ENCODE measurements at regions not wholly inside any gene's neighbourhood (a gene's known extent, or its start where the extent isn't known, plus 50 kb on each side); places are given as distances from the start of the nearest gene placed in this dataset.
"Not testable (repeated sequence)": the region's sequence is repeated elsewhere in the genome, so short reads cannot be mapped to it uniquely, and the experiment has no call there.

GRCh38 chr2:207372483-207372882, 157.3 kb upstream of the CREB1 start:
- no peak for DNase-seq

GRCh38 chr2:207375207-207375875, 154.4 kb upstream of the CREB1 start:
- DNase-seq, result no peak

- DNase-seq, result not testable (repeated sequence)
Observed at GRCh38 chr2:207378620-207379019, 151.1 kb upstream of the CREB1 start.

GRCh38 chr2:207385076-207385475, 144.7 kb upstream of the CREB1 start:
- DNase-seq, result no peak

GRCh38 chr2:207385903-207386302, 143.9 kb upstream of the CREB1 start:
- DNase-seq, result no peak

GRCh38 chr2:207387001-207387571, 142.7 kb upstream of the CREB1 start:
- no peak for DNase-seq

GRCh38 chr2:207390302-207391095, 139.3 kb upstream of the CREB1 start:
- no peak for DNase-seq

GRCh38 chr2:207394203-207394781, 135.5 kb upstream of the CREB1 start:
- DNase-seq, result no peak

- DNase-seq, result no peak
Observed at GRCh38 chr2:207394812-207395534, 134.8 kb upstream of the CREB1 start.

- no peak for DNase-seq
Observed at GRCh38 chr2:207395535-207396251, 134.1 kb upstream of the CREB1 start.

- DNase-seq, result no peak
Observed at GRCh38 chr2:207397917-207398655, 131.7 kb upstream of the CREB1 start.

GRCh38 chr2:207399301-207399700, 130.5 kb upstream of the CREB1 start:
- DNase-seq, result peak; percentile 8

GRCh38 chr2:207401338-207401737, 128.4 kb upstream of the CREB1 start:
- no peak for DNase-seq

GRCh38 chr2:207403141-207403540, 126.6 kb upstream of the CREB1 start:
- no peak for DNase-seq

- no peak for DNase-seq
Observed at GRCh38 chr2:207403950-207404349, 125.8 kb upstream of the CREB1 start.

GRCh38 chr2:207405150-207405549, 124.6 kb upstream of the CREB1 start:
- DNase-seq, result no peak

- DNase-seq, result no peak
Observed at GRCh38 chr2:207408086-207408794, 121.5 kb upstream of the CREB1 start.

GRCh38 chr2:207409517-207409916, 120.2 kb upstream of the CREB1 start:
- DNase-seq, result no peak

- DNase-seq, result no peak
Observed at GRCh38 chr2:207412787-207413310, 116.9 kb upstream of the CREB1 start.

- no peak for DNase-seq
Observed at GRCh38 chr2:207413376-207413907, 116.3 kb upstream of the CREB1 start.
